CD4-positive, alpha-beta memory T cell (primary cell): ENCODE measurements at regions not wholly inside any gene's neighbourhood (a gene's known extent, or its start where the extent isn't known, plus 50 kb on each side); places are given as distances from the start of the nearest gene placed in this dataset.

Source experiments
- CTCF ChIA-PET: fragments of 350-600 bp; sonication (Branson Sonifier 250); formaldehyde crosslinking; loops from one replicate; lab custom pipeline; 2021; ENCODE audit warnings: inconsistent platforms; ENCODE audit not compliant: partially characterized antibody; lab: Charles Lee
- POLR2A ChIA-PET: fragments of 350-600 bp; sonication (Branson Sonifier 250); formaldehyde crosslinking; loops from one replicate; lab custom pipeline; 2021; ENCODE audit not compliant: partially characterized antibody; lab: Charles Lee
- DNase-seq, 5 donors: peaks; one replicate each; pipeline versions ENCODE4 v3.0.0 to v3.0.0-alpha.2; 2020 to 2022; ENCODE audit warnings: mixed read lengths in 1 of 5
- H3K27ac ChIP-seq: one replicate; pipeline ENCODE4 v1.7.0; 2013; ENCODE audit warnings: low read depth, low read length
- H3K27me3 ChIP-seq: 2 replicates; pipeline ENCODE4 v1.7.0; 2013; ENCODE audit warnings: mild to moderate bottlenecking, low read length, moderate library complexity; ENCODE audit not compliant: insufficient read depth
- H3K36me3 ChIP-seq: 2 replicates; pipeline ENCODE4 v1.7.0; 2013; ENCODE audit warnings: mild to moderate bottlenecking, low read length, moderate library complexity; ENCODE audit not compliant: insufficient read depth
- H3K4me1 ChIP-seq: 2 replicates; pipeline ENCODE4 v1.7.0; 2013; ENCODE audit warnings: mild to moderate bottlenecking, low read length, moderate library complexity; ENCODE audit not compliant: insufficient read depth
- H3K4me3 ChIP-seq, 2 donors: one replicate each; pipeline ENCODE4 v1.7.0; 2013; ENCODE audit warnings: low read length in 2 of 2, mild to moderate bottlenecking in 1 of 2
- H3K9me3 ChIP-seq, 2 donors: one replicate each; pipeline ENCODE4 v1.7.0; 2013; ENCODE audit warnings: low read length in 2 of 2, control low read depth in 1 of 2; ENCODE audit not compliant: control insufficient read depth in 1 of 2
- H3K27ac Mint-ChIP-seq, 7 donors: one replicate each; pipeline ENCODE4 v1.8.0; 2020 to 2021; ENCODE audit warnings: mixed read lengths in 7 of 7, mild to moderate bottlenecking in 6 of 7, inconsistent platforms in 3 of 7, moderate library complexity in 3 of 7
- H3K27me3 Mint-ChIP-seq, 2 donors: one replicate each; pipeline ENCODE4 v1.8.0; 2020 to 2021; ENCODE audit warnings: mixed read lengths in 2 of 2
- H3K36me3 Mint-ChIP-seq, 2 donors: one replicate each; pipeline ENCODE4 v1.8.0; 2020 to 2021; ENCODE audit warnings: mixed read lengths in 2 of 2, inconsistent platforms in 1 of 2, mild to moderate bottlenecking in 1 of 2
- H3K4me1 Mint-ChIP-seq, 4 donors: one replicate each; pipeline ENCODE4 v1.8.0; 2020 to 2021; ENCODE audit warnings: mixed read lengths in 4 of 4, mild to moderate bottlenecking in 1 of 4
- H3K4me3 Mint-ChIP-seq, 8 donors: one replicate each; pipeline ENCODE4 v1.8.0; 2020 to 2021; ENCODE audit warnings: mixed read lengths in 8 of 8, mild to moderate bottlenecking in 7 of 8, moderate library complexity in 6 of 8, inconsistent platforms in 3 of 8
- H3K9me3 Mint-ChIP-seq, 8 donors: one replicate each; pipeline ENCODE4 v1.8.0; 2020 to 2021; ENCODE audit warnings: mixed read lengths in 8 of 8, mild to moderate bottlenecking in 5 of 8, inconsistent platforms in 3 of 8, moderate library complexity in 1 of 8
- intact Hi-C: fragments of 100-400 bp; cut with micrococcal nuclease; formaldehyde crosslinking; loops from one replicate; pipeline ENCODE4 v1.15.1; 2023

DNA sequence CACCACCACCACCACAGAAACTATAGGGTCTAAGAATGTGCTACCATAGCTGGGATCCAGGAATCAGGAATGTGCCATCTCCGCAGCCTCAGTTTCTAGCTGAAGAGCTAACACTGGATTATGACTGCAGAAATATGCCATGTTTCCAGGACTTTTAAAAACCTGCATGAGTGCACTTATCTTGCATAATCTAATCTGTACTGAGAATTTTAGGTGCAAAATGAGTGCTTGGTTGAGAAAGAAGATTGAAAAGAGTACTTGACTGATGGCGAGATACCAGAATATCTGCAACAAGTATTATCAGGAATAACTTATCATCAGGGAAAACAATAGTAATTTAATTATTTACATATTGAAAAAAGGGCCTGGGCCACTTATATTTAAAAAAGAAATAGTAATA, 97.2 kb upstream of the FAM216B start:
- peaks cover 0 to 5% (median 0%) of the 10 kb centered on the region in 8 donors for H3K9me3 Mint-ChIP-seq
- Histone ChIP-seq H3K27ac (no peak overlapping the region), H3K4me1 (no peaks in the 10 kb centered on the region), H3K9me3 (no peaks in the 10 kb centered on the region), H3K4me3 (no peak overlapping the region), H3K36me3 (no peaks in the 10 kb centered on the region), H3K27me3 (no peaks in the 10 kb centered on the region)
- DNase-seq, result no peak
- intact Hi-C loops, result no loop called here
- no peaks in the 10 kb centered on the region for H3K36me3 Mint-ChIP-seq
- ChIA-PET CTCF (no interaction called here), POLR2A (no interaction called here)
- no peaks in the 10 kb centered on the region for H3K4me1 Mint-ChIP-seq
- H3K27me3 Mint-ChIP-seq, result peaks cover 5 to 12% of the 10 kb centered on the region in 2 donors
- H3K27ac Mint-ChIP-seq, result no peak overlapping the region
- no peak overlapping the region for H3K4me3 Mint-ChIP-seq

DNA sequence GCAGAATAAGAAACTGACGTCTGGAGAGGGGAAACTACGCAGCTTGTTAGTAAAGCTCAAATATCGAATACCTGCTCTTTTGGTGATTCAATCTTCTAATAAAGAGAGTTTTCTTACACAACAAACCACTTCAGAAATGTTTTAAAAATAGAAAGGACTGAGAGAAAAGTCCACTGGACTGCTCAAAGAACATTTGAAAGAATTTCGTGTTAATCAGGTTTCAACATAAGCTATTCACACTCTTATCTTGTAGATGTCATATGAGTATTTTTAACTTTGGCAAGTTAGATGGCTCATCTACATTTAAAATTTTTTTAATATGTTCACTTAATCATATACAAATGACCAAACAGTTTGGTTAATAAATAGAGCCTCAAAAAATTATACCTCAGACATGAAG, 95.6 kb upstream of the FAM216B start:
- H3K9me3 ChIP-seq, result no peaks in the 10 kb centered on the region
- no peaks in the 10 kb centered on the region for H3K4me1 ChIP-seq
- no peak overlapping the region for H3K27ac Mint-ChIP-seq
- H3K9me3 Mint-ChIP-seq, result peaks cover 0 to 5% (median 0%) of the 10 kb centered on the region in 8 donors
- H3K27me3 Mint-ChIP-seq, result peaks cover 3 to 9% of the 10 kb centered on the region in 2 donors
- POLR2A ChIA-PET, result no interaction called here
- H3K4me3 Mint-ChIP-seq, result no peak overlapping the region
- no peak overlapping the region for H3K27ac ChIP-seq
- no peak overlapping the region for H3K4me3 ChIP-seq
- DNase-seq, result no peak
- intact Hi-C loops, result no loop called here
- no peaks in the 10 kb centered on the region for H3K36me3 ChIP-seq
- H3K4me1 Mint-ChIP-seq, result no peaks in the 10 kb centered on the region
- H3K27me3 ChIP-seq, result no peaks in the 10 kb centered on the region
- CTCF ChIA-PET, result no interaction called here
- no peaks in the 10 kb centered on the region for H3K36me3 Mint-ChIP-seq

DNA sequence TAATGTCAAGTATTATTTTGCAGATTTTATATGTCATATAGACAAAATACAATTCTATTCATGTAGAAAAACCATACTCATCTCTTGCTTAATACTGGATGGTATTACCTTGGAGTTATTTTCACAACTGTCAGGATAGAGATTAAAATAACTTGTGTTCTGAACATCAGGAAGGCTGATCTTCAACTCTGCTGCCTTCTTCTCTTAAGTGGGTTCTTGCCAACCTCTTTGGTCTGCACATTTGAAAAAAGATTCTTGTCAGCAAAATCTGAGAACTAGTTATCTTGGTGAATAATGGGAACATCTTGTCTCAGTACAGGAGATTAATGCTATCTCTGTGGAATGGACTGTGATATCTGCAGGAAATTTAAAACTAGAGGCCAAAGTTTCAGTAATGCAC, 95.2 kb upstream of the FAM216B start:
- H3K27ac ChIP-seq, result no peak overlapping the region
- H3K9me3 ChIP-seq, result no peaks in the 10 kb centered on the region
- ChIA-PET CTCF (no interaction called here), POLR2A (no interaction called here)
- H3K4me1 ChIP-seq, result no peaks in the 10 kb centered on the region
- H3K36me3 ChIP-seq, result no peaks in the 10 kb centered on the region
- DNase-seq, result no peak
- no peaks in the 10 kb centered on the region for H3K36me3 Mint-ChIP-seq
- peaks cover 2 to 9% of the 10 kb centered on the region in 2 donors for H3K27me3 Mint-ChIP-seq
- H3K4me1 Mint-ChIP-seq, result no peaks in the 10 kb centered on the region
- no peak overlapping the region for H3K27ac Mint-ChIP-seq
- no peaks in the 10 kb centered on the region for H3K27me3 ChIP-seq
- intact Hi-C loops, result no loop called here
- H3K4me3 Mint-ChIP-seq, result no peak overlapping the region
- H3K4me3 ChIP-seq, result no peak overlapping the region
- H3K9me3 Mint-ChIP-seq, result peaks cover 0 to 5% (median 0%) of the 10 kb centered on the region in 8 donors

DNA sequence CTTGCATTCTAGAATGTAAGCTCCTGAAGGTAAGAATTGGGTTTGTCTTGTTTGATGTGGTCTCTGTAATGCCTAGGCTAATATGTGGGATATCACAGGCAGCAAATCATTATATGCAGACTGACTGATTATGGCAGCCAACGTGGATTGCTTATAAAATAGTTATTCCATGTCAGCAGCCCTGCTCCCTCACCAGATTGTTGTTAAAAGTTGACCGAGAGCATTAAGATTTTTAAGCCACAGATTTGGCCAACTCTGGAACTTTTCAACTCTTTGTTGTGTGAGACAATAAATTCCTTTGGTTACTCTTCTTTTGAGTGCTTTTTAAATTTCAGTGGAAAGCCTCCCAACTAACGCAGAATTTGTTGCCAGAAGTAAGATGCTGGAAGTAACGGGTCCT, 92.6 kb upstream of the FAM216B start:
- Mint-ChIP-seq H3K27me3 (peaks cover under 1 to 4% of the 10 kb centered on the region in 2 donors), H3K9me3 (peaks cover 0 to 5% (median 0%) of the 10 kb centered on the region in 8 donors), H3K4me1 (no peaks in the 10 kb centered on the region), H3K4me3 (no peak overlapping the region), H3K27ac (no peak overlapping the region), H3K36me3 (no peaks in the 10 kb centered on the region)
- no peaks in the 10 kb centered on the region for H3K4me1 ChIP-seq
- ChIA-PET CTCF (no interaction called here), POLR2A (no interaction called here)
- no peak overlapping the region for H3K4me3 ChIP-seq
- DNase-seq, result no peak
- intact Hi-C loops, result no loop called here
- no peaks in the 10 kb centered on the region for H3K27me3 ChIP-seq
- H3K36me3 ChIP-seq, result no peaks in the 10 kb centered on the region
- no peak overlapping the region for H3K27ac ChIP-seq
- H3K9me3 ChIP-seq, result no peaks in the 10 kb centered on the region

DNA sequence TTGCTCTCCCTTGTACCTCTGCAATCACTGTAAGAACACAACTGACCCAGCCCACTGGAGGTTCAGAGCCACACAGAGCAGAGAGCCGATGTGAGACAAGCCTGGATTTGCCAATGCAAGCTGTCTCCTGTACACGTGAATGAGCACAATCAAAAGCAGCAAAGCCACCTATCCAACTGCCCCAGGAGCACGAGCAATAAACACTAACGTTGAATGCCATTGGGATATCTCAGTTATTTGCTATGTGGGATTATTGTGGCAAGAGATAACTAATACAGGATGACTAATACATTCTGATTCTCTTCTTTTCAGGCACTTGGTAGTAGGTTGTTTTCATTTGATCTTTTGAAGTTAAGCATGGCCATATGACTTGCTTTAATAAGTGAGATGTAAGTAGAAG, 85.2 kb upstream of the FAM216B start:
- intact Hi-C loops, result no loop called here
- no peaks in the 10 kb centered on the region for H3K36me3 Mint-ChIP-seq
- no peaks in the 10 kb centered on the region for H3K27me3 ChIP-seq
- ChIA-PET POLR2A (no interaction called here), CTCF (no interaction called here)
- peaks cover 2 to 16% of the 10 kb centered on the region in 2 donors for H3K27me3 Mint-ChIP-seq
- no peak overlapping the region for H3K27ac ChIP-seq
- no peaks in the 10 kb centered on the region for H3K9me3 Mint-ChIP-seq
- no peaks in the 10 kb centered on the region for H3K4me1 ChIP-seq
- no peak overlapping the region for H3K27ac Mint-ChIP-seq
- no peak for DNase-seq
- no peaks in the 10 kb centered on the region for H3K9me3 ChIP-seq
- no peak overlapping the region for H3K4me3 ChIP-seq
- H3K4me3 Mint-ChIP-seq, result no peak overlapping the region
- no peaks in the 10 kb centered on the region for H3K36me3 ChIP-seq
- H3K4me1 Mint-ChIP-seq, result no peaks in the 10 kb centered on the region

DNA sequence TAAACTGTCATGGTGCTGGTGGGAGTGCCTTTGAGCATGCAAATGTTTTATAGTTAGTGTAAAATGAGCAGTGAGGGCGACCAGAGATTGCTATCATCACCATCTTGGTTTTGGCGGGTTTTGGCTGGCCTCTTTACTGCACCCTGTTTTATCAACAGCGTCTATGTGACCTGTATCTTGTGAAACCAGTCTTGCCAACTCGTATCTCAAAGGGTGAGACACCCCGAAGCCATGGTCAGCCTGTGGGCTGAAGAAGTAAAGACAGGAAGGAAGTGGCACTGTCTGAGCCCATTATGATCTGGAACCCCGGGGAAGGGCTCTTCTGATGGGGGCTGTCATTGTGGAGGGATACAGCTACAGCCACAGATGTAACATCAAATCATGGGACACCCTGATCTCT, 81.5 kb upstream of the FAM216B start:
- Histone ChIP-seq H3K36me3 (no peaks in the 10 kb centered on the region), H3K4me3 (no peak overlapping the region), H3K9me3 (no peaks in the 10 kb centered on the region), H3K27me3 (no peaks in the 10 kb centered on the region), H3K4me1 (no peaks in the 10 kb centered on the region), H3K27ac (no peak overlapping the region)
- no peak for DNase-seq
- Mint-ChIP-seq H3K4me1 (no peaks in the 10 kb centered on the region), H3K4me3 (no peak overlapping the region), H3K27ac (no peak overlapping the region), H3K27me3 (peaks cover 1 to 12% of the 10 kb centered on the region in 2 donors), H3K36me3 (no peaks in the 10 kb centered on the region), H3K9me3 (no peaks in the 10 kb centered on the region)
- intact Hi-C loops, result no loop called here
- CTCF ChIA-PET, result no interaction called here
- POLR2A ChIA-PET, result no interaction called here

DNA sequence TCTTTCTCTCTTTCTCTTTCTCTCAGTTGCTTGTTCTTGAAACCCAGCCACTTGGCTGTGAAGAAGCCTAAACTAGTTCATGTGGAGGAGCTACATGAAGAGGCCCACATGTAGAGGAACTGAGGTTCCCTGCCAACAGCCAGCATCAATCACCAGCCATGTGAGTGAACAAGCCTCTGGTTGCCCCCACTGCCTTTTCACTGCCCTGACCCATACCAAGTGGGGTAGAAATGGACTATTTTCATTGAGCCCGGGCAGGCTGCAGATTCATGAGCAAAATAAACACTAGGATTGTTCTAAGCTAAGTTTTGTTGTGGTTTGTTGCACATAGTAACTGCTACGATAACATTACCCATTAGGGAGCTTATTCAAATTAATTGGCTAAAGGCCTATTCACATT, 78.7 kb upstream of the FAM216B start:
- H3K9me3 ChIP-seq, result no peaks in the 10 kb centered on the region
- no peak overlapping the region for H3K27ac Mint-ChIP-seq
- intact Hi-C loops, result no loop called here
- no peaks in the 10 kb centered on the region for H3K4me1 ChIP-seq
- H3K27ac ChIP-seq, result no peak overlapping the region
- peaks cover 8 to 12% of the 10 kb centered on the region in 2 donors for H3K27me3 Mint-ChIP-seq
- H3K36me3 ChIP-seq, result no peaks in the 10 kb centered on the region
- no peaks in the 10 kb centered on the region for H3K36me3 Mint-ChIP-seq
- no peaks in the 10 kb centered on the region for H3K4me1 Mint-ChIP-seq
- POLR2A ChIA-PET, result no interaction called here
- H3K4me3 ChIP-seq, result no peak overlapping the region
- DNase-seq, result no peak
- no peaks in the 10 kb centered on the region for H3K9me3 Mint-ChIP-seq
- CTCF ChIA-PET, result no interaction called here
- H3K27me3 ChIP-seq, result no peaks in the 10 kb centered on the region
- peak overlapping the region in 1 of 8 donors; percentile 26 for H3K4me3 Mint-ChIP-seq

DNA sequence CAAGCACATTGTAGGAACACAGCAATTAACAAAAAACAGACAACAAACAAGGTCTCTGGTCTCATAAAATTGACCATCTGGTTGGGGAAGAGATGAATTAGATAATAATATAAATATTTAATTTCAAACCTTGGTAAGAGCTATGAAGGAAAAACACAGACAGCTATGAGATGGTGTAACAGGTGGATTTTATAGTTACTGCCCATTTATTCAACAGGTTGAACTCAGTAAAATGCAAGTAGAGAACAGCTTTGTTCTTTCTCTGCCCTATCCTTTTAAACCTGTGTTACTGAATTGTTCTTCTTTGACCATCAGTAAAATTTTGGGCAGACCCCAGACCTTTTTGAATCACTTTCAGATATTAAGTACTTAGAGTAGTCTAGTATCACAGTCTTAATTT, 77.6 kb upstream of the FAM216B start:
- Mint-ChIP-seq H3K4me3 (no peak overlapping the region), H3K27me3 (peaks cover 8 to 9% of the 10 kb centered on the region in 2 donors)
- POLR2A ChIA-PET, result no interaction called here

More for the DNA sequence above, 77.6 kb upstream of the FAM216B start:
- Mint-ChIP-seq H3K9me3 (no peaks in the 10 kb centered on the region), H3K27ac (no peak overlapping the region), H3K36me3 (no peaks in the 10 kb centered on the region), H3K4me1 (no peaks in the 10 kb centered on the region)
- H3K27me3 ChIP-seq, result no peaks in the 10 kb centered on the region
- intact Hi-C loops, result no loop called here
- no peaks in the 10 kb centered on the region for H3K36me3 ChIP-seq
- no peak for DNase-seq
- CTCF ChIA-PET, result no interaction called here
- H3K27ac ChIP-seq, result no peak overlapping the region
- H3K9me3 ChIP-seq, result no peaks in the 10 kb centered on the region
- no peaks in the 10 kb centered on the region for H3K4me1 ChIP-seq
- H3K4me3 ChIP-seq, result no peak overlapping the region
